ENCODE measurements at regions not wholly inside any gene's neighbourhood (a gene's known extent, or its start where the extent isn't known, plus 50 kb on each side); places are given as distances from the start of the nearest gene placed in this dataset.

DNA sequence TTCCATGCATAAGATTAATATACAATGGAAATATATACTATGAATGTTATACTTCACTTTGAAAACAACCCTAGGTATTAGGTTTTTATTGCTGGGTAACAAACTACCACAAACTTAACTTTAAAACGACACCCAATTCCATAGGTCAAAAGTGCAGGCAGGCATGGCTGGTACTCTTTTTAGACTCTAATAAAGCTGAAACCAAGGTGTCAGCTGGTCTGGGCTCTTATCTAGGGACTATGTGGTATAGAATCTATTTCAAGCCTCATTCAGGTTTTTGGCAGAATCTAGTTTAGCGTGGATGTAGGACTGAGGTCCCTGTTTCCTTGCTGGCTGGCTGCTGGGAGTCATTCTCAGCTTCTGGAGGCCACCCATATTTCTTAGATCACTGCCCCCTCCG lies 65.0 kb upstream of the TMEM168 start:
- TF ChIP-seq, protein P1, sequence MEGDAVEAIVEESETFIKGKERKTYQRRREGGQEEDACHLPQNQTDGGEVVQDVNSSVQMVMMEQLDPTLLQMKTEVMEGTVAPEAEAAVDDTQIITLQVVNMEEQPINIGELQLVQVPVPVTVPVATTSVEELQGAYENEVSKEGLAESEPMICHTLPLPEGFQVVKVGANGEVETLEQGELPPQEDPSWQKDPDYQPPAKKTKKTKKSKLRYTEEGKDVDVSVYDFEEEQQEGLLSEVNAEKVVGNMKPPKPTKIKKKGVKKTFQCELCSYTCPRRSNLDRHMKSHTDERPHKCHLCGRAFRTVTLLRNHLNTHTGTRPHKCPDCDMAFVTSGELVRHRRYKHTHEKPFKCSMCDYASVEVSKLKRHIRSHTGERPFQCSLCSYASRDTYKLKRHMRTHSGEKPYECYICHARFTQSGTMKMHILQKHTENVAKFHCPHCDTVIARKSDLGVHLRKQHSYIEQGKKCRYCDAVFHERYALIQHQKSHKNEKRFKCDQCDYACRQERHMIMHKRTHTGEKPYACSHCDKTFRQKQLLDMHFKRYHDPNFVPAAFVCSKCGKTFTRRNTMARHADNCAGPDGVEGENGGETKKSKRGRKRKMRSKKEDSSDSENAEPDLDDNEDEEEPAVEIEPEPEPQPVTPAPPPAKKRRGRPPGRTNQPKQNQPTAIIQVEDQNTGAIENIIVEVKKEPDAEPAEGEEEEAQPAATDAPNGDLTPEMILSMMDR (IDR thresholded peaks at IDR 0.05; ENCODE audit: low read depth, low read length), result no peak
- DNase-seq (ENCODE audit: extremely low read depth, low read depth), result no peak

DNA sequence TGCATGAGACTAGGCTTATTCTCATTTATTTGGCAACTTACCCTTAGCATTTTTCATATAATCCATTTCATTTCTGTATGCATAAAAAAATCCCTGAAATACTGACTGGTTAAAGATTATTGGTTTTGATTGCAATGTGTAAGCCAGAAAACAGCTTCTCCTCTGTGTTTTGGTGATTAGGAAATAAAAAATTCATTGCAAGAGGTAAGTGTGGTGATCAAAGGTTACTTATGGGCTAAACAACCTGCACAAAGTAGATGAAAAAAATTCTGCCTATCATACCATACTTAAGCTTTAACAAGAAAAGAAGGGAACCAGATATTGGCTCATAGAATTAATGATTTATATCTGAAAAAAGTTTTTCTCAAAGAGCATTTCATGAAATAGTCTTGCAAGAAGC lies 64.0 kb upstream of the TMEM168 start:
- DNase-seq (ENCODE audit: extremely low read depth, low read depth), result no peak
- TF ChIP-seq, protein P1 (IDR thresholded peaks at IDR 0.05; ENCODE audit: low read depth, low read length), result no peak

DNA sequence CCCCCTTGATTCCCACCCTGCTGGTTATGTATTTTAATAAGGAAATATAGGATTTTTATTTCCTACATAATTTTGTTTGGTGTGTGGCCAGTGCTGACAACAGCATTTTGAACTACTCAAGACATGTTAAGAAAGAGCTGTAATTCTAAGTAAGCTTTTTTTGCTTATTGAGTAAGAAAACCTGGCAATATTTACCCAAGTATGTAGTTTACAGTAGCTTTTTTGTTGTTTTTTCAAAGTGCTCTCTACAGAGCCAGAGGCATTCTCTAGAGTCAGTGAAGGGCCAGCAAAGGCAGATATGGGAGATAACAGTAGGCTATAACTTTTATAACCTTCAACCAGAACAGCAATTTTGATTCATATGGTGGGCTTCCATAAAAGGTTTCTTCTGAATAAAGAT lies 63.2 kb upstream of the TMEM168 start:
- TF ChIP-seq, protein P1 (IDR thresholded peaks at IDR 0.05; ENCODE audit: low read depth, low read length), result no peak

DNA sequence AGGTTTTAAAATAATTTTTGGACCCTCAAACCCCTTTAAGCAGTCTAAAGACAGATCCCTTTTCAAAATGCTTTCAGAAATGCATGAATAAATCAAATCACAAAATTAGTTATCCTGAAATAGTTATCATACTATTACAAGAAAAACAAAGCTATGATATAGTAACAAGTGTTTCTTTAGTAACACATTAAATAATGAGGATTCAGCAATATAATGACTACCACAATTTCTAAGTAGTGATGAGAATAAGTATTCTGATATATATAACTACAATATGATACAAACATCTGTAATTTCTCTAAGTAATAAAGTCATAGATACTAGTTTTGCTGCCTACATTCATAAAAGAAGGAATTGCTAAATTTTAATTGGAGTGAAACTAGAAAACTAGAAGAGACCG lies 53.0 kb upstream of the TMEM168 start:
- DNase-seq (ENCODE audit: extremely low read depth, low read depth), result no peak
- TF ChIP-seq, protein P1 (IDR thresholded peaks at IDR 0.05; ENCODE audit: low read depth, low read length), result no peak

More for the DNA sequence above, 63.2 kb upstream of the TMEM168 start:
- no peak for DNase-seq (ENCODE audit: extremely low read depth, low read depth)

Data from AG09319 (cell line).